HG03139 (cell line): ENCODE measurements at regions not wholly inside any gene's neighbourhood (a gene's known extent, or its start where the extent isn't known, plus 50 kb on each side); places are given as distances from the start of the nearest gene placed in this dataset.

Source experiments
- ATAC-seq: cut with Tn5 transposase; IDR thresholded peaks from one replicate; pipeline ENCODE4 v1.9.1; 2021; ENCODE audit not compliant: unreplicated experiment

- ATAC-seq = no peak
Observed at GRCh38 chrX:110408949-110409588, 50.4 kb downstream of the RTL9 start.

GRCh38 chrX:110409925-110410324 lies 51.3 kb downstream of the RTL9 start:
- ATAC-seq = no peak

- no peak for ATAC-seq
Observed at GRCh38 chrX:110410603-110411002, 52.0 kb downstream of the RTL9 start.

- ATAC-seq = no peak
Observed at GRCh38 chrX:110412971-110413726, 54.5 kb downstream of the RTL9 start.

- no peak for ATAC-seq
Observed at GRCh38 chrX:110413727-110414124, 55.1 kb downstream of the RTL9 start.

- ATAC-seq = peak; percentile 24
Observed at GRCh38 chrX:110414273-110414672, 55.6 kb downstream of the RTL9 start.

GRCh38 chrX:110414679-110415439 lies 56.2 kb downstream of the RTL9 start:
- ATAC-seq = peak; percentile 59

- no peak for ATAC-seq
Observed at GRCh38 chrX:110415440-110416170, 57.0 kb downstream of the RTL9 start.

GRCh38 chrX:110417128-110417527 lies 58.5 kb downstream of the RTL9 start:
- no peak for ATAC-seq

GRCh38 chrX:110418316-110419235 lies 59.9 kb downstream of the RTL9 start:
- no peak for ATAC-seq

GRCh38 chrX:110419512-110419911 lies 60.9 kb downstream of the RTL9 start:
- ATAC-seq = no peak

GRCh38 chrX:110420771-110421499 lies 62.3 kb downstream of the RTL9 start:
- ATAC-seq = no peak

GRCh38 chrX:110421500-110422455 lies 63.1 kb downstream of the RTL9 start:
- ATAC-seq = no peak

- no peak for ATAC-seq
Observed at GRCh38 chrX:110425222-110426154, 66.8 kb downstream of the RTL9 start.

GRCh38 chrX:110426155-110426504 lies 67.5 kb downstream of the RTL9 start:
- no peak for ATAC-seq

- ATAC-seq = no peak
Observed at GRCh38 chrX:110427076-110427475, 68.4 kb downstream of the RTL9 start.

- ATAC-seq = no peak
Observed at GRCh38 chrX:110428144-110428543, 69.5 kb downstream of the RTL9 start.
